Fibroblast of gingiva (primary cell): ENCODE measurements at regions not wholly inside any gene's neighbourhood (a gene's known extent, or its start where the extent isn't known, plus 50 kb on each side); places are given as distances from the start of the nearest gene placed in this dataset.

Source experiments
- DNase-seq: peaks from one replicate; pipeline ENCODE4 v3.0.0-alpha.2; 2011; ENCODE audit warnings: low read depth

DNA sequence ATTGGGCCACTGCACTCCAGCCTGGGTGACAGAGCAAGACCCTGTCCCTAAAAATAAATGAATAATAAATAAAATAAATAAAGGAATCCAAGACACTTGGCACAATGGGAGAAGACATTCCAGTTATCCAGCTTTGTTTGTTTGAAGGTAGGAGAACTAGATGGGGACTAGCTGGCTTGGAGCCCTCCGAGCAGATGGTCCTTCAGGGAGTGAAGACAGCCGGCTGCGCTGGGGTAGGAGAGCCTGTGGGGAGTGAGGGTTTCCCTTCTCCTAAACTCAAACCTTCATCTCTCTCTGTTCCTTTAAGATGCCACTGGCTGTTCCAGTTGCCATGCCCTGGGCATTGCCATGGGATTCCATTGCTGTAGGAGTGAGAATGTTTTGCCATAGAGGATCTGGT, 120.6 kb downstream of the NAV1 start:
- DNase-seq, result no peak

DNA sequence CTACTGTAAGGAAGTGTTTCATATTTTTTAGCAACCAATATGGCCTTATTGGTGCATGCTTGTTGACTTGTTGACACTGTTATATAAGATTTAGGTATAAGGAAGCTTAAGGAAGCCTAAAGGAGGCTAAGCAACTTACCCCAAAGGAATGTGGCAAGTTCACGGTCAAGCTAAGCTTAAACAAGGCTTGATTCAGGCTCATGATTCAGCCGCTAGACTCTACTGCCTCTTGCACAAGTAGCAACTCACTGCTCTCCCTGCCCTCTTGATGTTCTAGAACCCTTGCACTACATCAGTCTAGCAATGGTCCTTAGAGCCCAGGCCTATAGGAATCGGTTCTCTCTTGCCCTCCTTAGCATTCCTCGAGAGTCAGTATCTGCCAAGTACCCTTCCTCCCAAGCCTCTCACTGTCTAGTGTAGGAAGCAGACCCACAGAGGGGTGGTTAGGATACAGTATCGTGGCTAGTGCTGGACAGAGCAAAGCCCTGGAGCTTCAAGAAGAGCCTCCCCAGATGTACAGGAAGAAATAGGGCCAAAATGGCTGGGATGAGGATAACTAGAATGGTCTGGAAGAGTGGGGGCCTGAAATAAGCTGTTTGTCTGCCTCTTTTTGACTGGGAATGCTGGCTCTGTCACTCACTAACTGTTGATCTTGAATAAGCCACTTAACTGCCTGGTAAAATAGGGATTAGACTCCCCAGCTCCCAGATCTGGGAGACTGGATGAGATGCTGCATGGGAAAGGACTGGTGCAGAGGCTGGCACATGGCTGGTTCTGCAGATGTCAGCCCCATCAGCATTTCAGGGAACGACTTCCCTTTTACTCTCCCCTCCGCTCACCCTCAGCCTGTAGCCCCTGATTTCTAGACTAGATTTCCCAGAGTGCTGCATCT, 122.2 kb downstream of the NAV1 start:
- DNase-seq, result no peak

DNA sequence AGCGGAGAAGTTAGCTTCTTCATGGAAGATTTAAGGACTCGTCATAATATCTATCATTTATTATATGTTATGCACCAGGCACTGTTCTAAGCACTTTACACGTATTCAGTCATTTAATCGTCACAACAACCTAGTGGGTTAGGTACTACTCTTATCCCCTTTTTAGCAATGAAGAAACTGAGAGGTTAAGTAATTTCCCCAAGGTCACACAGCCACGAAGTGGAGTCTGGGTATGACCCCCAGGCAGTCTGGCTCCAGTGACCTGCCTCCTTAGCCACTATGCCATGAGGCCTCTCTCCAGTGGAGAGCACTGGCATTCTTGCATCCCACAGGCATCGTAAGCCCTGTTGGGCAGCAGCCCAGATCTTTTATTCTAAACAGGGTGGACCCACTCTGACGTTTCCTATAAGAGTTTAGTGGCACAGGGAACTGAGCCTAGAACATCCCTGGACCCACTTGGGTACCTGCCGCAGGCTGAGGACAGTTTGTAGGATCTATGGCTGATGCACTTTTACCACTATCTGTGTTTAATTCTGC, 123.0 kb downstream of the NAV1 start:
- no peak for DNase-seq

DNA sequence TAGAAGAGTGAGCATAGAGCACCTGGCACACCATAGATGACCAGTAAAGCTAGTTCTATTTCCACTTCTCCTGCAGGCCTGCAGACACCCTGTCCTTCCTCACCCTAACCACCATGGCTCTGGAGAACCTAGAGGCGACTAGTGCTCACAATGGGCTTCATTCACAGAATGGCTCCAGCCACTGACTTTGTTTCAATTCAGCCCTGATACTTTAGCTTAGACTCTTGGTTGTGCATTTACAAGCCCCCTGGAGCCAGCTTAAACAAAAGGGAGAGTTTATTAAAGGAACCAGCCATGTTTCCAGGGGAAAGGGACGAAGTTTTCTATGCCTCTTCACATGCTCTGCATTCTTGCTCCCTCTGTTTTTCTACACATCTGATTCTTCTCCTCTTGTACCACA, 123.7 kb downstream of the NAV1 start:
- DNase-seq, result no peak

DNA sequence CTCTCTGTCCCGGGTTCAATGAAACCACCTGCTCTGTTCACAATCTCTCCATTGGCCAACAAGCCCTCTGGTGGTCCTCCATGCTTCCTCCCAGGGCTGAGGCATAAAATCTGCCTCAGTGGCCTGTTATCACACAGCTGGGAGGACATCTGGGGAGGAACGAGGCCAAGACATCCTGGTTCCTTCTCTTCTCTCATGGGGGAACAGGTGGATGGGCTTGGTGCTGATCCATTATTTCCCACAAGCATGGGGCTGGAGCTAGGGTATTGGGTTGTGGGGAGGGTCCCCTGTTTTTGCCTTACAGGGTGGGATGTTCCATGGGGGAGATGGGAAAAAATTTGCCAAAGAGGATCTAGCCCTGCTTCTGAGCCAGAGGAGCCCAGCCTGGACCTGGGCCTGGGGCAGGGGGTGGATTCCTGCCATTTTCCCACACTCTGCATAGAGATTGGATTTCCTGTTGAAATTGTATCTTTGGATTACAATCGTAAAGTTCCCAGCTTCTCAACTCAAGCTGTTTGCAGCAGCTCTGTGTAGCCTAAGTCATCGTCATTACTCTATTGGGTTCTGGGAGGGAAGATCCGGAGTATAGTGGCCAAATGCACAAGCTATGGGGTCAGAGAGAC, 124.7 kb downstream of the NAV1 start:
- no peak for DNase-seq

DNA sequence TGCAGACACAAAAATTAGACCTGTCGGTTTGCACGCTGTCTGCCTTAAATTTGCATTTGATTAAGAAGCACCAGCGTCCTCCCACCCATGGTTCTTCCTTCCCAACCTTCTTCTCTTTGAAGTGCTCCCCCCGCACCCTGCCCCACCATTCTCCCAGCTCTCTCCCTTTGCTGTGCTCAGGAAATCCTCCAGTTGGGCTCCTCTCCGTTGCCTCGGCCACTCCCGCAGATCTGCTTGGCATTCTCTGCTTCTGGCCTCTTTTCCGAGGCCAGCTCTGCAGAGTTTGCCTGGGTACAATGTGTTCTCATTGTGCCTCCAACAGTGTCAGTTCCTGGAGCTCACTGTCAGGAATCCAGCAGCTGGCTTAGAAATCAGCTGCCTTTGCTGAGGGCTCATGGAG, 126.1 kb downstream of the NAV1 start:
- no peak for DNase-seq

DNA sequence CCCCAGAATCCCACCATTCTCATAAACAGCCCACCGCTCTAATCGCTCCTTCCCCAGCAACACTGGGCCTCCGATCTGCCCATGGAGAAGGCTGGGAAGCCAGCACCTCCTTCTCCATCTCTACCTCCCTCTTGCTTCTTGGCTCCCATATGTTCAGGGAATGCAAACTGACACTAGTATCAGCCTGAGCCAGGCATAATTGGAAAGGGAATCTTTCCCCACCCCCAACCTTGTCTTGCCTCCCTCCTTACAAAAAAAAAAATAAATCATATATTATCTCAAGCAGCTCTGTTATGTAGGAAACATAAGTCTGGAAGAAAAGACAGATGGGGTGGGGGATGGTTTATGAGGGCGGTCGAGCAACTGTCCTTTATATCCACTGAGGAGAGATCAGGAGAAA, 127.2 kb downstream of the NAV1 start:
- no peak for DNase-seq

DNA sequence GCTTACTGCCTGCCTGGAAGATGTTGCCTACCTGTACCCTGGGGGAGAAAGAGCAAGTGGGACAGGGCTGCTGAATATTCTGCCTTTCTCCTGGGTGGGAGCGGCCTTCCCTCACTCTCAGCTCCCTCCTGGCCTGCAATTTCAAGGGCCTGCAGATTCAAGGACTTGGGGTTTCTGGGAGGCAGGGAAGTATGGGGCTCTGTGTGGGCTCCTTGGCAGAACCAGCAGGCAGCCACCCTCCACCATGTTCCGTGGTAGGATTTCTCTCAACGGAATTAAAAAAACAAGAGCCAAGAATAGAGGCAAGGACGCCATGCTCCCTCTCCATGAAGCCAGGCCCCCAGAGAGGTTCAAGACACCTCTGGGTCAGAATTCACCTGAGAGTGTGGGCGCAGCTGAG, 127.7 kb downstream of the NAV1 start:
- no peak for DNase-seq

DNA sequence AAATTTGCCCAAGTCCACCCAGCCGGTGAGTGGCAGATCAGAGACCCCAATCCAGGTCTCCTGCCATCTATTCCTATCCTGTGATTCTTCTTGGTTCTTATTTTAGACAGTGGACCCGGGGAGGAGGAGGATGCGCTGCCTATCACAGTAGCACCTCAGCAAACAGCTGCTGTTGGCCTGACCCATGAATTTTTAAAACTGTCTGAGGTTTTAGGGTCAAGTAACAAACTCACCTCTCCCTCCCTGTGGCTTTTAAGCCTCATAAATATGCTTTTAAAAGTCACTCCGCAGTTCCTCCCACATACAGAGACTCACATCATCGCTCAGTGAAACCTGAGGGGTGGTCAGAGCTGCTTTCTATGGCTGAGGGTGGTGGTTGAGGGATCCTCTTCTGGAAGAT, 128.6 kb downstream of the NAV1 start:
- DNase-seq, result no peak

DNA sequence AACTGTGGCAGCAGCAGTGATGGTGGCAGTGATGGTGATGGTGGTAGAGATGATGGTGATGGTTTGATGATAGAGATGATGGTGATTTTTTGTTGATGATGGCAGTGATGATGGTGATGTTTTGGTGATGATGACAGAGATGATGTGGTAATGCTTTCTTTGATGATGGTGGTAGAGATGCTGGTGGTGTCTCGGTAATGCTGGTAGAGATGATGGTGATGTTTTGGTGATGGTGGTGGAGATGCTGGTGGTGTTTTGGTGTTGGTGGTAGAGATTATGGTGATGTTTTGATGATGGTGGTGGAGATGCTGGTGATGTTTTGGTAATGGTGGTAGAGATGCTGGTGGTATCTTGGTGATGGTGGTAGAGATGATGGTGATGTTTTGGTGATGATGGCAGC, 131.6 kb downstream of the NAV1 start:
- DNase-seq, result no peak

DNA sequence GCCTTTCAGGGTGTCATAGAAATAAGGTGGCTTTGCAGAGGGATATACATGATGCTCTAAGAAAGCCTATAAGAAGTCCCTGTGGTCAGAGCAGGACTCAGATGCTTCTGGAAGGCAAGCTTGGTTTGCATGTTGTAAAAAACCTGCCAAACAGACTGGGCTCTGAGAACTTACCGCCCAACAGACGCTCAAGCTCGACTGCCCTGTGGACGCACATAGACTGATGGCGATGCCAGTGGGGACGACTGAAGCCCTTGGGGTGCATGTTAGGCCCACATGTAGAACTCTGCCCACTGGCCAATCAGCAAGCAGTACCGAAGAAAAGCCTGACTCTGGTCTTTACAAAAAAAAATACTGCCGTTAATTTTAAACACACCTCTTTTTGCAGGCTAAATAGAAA, 133.8 kb downstream of the NAV1 start:
- DNase-seq, result no peak

DNA sequence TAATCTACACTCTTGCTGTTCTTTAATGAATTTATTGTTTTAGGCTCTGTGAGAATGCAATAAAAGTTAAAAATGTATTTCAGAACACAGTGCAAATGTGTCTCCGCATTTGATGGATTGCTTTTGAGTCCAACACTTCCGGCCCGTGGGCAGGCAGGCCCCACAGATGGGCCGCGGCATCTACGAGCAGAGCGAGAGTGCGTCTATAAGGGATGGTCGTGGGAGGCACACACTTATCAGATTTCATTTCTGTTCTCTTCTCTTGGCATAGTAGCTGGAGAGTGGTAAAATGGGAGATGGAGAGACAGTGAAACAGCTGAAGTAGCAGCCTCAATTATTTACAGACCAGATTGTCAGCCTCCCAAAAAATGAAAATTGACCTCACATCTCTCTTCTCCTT, 134.2 kb downstream of the NAV1 start:
- no peak for DNase-seq

DNA sequence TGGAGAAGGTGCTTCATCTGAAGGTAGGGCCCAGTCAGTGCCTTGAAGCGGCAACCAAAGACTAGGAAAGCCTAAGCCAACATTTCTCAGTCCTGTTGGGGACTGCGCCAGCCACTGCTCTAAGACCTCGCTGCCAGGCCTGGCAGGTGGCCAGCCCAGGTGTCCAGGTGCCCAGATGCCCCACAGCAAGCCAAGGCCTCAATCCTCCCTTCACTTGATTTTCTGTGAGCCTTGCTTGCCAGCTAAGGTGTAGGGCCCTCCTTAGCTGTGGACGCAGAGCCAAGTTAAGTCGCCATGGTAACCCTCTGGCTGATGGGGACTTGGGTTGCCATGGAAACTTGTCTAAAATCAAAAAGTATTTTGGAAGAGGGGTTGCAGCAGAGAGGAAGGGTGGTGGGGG, 135.0 kb downstream of the NAV1 start:
- no peak for DNase-seq

DNA sequence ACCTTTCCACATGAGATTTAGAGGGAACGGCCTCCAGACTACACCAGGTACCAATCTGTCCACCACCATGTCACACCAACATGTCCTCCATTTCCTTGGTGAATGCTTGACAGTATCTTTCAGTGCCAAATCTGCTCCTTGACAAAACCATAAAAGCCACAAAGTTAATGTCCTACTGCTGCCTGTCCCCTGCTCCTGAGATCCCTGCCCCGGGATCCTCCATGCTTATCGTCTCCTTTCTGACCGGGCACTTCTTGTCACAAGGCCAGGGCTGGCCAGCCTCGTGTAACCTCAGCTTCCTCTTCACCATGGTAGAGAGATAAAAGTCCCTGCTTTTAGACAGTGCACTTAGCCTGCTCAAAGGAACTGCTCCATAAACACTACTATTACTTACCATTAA, 136.2 kb downstream of the NAV1 start:
- no peak for DNase-seq

DNA sequence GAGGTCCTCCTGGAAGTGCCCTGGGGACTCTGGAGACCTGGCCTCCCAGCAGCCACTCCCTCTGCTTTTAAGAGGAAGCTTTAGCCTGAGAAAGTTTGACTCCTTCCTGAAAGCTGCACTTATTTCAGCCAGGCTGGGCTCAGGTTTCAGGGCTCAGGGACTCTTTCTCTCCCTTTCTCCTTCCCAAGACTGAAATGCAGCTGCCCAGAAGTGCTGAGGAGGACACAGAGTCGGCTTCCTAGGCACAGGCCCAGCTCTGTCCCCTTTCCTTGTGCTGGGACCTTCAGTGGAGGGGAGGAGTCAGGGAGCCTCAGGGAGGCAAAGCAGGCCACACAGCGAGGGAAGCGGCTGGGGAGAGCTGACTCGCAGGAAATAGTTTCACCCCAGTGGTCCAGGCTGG, 137.3 kb downstream of the NAV1 start:
- peak; percentile 49 for DNase-seq

DNA sequence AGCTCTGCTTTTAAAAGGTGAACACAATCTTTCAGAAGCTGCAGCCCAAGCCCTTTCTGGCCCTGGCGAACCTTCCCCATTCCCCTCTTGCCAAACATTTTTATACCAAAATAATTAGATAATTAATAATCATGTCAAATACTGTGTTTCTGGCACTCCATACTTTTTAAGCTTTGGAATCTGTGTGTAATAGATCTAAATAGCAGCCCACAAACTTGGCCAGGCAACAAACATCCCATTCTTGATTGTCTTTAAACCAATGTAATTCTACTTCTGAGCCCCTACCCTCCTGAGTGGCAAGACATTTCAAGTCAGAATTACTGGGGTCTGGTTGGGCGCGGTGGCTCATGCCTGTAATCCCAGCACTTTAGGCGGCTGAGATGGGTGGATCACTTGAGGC, 137.7 kb downstream of the NAV1 start:
- DNase-seq, result no peak

DNA sequence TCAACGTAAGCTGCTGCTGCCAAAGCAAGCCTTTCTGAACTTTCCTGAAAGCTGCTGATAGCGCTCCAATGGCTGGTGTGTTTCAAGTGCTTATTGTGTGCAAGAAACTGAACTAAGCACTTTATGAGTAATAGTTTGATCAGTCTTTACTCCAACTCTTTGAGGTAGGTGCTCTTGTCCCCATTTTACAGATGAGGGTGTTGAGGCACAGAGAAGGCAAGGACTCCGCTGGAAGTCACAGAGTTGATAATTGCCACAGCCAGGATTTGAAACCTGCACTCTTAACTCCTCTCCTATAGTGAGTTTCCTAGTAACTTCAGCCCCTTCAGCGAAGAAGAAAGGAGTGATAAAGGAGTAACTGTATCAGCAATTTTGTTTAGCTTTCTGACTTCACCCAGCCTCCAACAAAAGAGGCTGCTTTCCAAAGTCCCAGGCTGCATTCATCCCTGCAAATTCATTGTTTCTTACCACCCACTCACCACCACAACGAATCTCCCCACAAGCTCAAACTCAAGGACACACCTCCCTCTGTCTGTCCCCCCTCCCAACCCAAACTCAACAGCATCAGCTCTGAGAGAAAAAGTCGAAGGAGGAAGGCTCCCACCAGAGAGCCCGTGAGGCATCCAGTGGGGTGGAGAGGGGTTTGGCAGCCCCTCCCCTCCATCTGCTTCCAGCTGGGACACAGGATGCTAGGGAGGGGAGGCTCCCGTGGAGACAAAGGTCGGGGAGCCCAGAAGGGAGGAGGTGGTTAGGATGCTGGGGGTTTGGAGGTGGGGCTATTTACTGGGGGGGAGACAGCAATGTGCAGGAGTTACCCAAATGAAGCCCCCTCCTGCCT, 139.6 kb downstream of the NAV1 start:
- no peak for DNase-seq

DNA sequence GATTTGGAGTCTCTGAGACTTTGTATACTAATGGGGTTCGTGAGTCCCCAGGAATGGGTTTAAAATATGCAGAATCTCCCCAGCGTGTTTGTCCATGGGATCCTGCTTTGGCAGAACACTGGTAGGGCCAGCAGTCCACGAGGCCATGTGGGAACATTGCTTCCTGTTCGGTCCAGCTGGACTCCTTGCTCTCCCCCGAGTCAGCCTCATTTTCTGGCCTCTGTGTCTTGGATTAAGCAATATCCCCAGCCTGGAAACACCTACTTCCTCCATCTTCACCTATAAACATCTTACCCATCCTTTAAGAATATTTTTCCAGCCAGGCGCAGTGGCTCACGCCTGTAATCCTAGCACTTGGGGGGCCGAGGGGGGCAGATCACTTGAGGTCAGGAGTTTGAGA, 142.4 kb downstream of the NAV1 start:
- no peak for DNase-seq

DNA sequence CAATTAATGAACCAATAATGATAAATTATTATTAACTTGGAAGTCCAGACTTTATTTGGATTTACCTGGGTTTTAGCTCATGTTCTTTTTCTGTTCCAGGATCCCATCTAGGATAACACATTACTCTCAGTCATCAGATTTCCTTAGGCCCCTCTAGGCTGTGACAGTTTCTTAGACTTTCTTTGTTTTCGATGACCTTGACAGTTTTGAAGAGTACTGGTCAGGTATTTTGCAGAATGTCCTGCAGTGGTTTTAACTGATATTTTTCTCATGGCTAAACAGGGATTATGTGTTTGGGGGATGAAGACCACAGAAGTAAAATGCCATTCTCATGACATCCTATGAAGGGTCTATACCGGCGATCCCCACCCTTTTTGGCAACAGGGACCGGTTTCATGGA, 144.0 kb downstream of the NAV1 start:
- DNase-seq, result no peak

DNA sequence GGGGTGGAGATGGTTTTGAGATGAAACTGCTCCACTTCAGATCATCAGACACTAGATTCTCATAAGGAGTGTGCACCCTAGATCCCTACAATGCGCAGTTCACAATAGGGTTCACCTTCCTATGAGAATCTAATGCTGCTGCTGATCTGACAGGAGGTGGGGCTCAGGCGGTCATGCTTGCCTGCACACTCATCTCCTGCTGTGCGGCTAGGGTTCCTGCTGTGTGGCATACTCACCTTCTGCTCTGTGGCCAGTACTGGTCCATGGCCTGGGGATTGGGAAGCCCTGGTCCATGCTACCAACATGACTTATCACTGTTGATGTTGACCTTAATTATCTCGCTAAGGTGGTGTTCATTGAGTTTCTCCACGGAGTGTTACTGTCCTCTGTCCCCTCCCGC, 144.5 kb downstream of the NAV1 start:
- no peak for DNase-seq

DNA sequence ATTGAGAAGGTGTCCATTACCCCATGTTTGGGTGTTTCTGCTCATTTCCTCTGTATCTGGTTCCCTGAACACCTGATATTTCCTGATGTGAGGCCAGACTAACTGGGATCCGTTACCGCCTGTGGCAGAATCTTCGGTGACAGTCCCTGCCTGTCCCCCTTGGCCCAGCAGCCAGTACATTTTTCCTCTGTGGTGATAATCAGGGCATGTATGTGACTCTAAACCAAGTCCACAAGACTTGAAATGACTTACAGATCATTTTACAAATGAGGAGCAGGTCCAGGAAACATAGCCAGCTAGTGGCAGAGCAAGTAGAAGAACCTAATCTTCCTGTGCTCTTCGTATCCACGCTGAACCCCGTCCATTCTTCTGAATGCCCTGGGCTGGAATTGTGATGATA, 143.5 kb upstream of the IPO9 start:
- no peak for DNase-seq

DNA sequence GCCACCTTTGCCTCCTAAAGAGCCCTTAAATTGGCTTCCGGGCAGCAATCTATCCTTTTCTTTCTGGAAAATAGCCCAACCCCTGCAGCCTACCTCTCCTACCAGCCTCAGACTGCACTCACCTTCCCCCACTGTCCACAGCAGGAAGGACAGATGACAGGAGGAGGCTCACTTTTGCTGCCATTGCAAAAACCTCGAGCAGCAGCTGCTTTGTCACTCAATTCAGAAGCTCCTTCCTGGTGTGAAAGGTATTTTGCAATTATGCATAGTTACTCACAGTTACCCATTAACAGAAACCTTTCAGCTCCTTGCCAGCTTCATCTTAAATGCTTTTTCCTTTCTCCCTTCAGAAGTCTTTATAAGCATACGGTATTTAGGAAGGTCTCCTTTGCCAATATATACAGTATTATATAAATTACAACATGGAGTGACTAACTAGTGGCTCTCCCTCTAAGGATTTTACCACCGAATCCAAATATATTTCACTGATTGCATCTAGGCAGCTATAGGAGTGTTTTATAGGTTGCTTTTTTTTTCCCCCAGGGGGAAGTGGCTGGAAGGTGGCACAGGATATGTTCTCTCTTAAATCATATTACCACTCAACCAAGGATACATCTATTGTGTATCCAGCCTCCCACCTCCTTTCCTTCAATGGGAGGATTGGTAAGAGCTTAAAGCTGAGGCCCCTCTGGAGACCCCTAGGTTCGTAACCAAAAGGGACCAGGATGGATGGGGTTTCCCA, 142.1 kb upstream of the IPO9 start:
- DNase-seq, result no peak
